Nucleus accumbens (tissue), 56 donors: ENCODE measurements at regions not wholly inside any gene's neighbourhood (a gene's known extent, or its start where the extent isn't known, plus 50 kb on each side); places are given as distances from the start of the nearest gene placed in this dataset.

ENCODE experiments used
- DNase-seq, 56 donors: peaks; one replicate each; lab custom pipeline; 2025; lab: John Stamatoyannopoulos, UW

DNA sequence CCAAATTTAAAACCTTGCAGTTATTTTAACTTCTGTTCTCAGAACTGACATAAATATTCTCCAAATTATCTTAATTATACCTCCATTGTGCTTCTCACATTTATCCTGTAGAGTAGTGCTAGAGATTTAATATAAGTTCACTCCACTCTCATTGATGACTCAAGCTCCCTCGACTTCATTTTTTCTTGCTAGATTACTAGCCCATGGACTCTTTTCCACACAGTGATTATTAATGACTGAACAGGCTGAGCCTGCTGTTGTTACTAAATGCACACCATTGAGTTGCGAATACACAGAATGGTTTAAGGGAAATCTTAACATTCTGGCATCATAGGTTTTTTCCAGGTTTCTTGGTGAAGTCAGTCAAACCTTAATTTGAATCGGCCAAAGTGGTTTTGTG is 179.5 kb upstream of the AKR1E2 start:
- no peak for DNase-seq

DNA sequence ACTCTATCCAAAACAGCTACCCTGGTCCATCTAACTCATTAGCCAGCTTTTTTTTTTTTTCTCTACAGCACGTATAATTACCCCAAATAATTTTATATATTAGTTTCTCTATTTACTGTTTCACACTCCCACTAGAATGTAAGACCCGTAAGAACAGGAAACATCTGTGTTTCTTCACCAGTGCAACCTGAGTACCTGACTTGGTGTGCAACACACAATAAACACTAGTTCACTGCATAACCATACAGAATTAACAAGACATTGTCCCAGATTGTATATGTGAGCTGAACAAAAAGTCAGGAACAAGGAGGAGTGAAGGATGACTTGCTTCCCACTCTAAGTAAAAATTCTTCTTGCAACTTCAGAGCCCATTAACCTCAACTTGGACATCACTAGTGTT is 180.2 kb upstream of the AKR1E2 start:
- DNase-seq: no peak

DNA sequence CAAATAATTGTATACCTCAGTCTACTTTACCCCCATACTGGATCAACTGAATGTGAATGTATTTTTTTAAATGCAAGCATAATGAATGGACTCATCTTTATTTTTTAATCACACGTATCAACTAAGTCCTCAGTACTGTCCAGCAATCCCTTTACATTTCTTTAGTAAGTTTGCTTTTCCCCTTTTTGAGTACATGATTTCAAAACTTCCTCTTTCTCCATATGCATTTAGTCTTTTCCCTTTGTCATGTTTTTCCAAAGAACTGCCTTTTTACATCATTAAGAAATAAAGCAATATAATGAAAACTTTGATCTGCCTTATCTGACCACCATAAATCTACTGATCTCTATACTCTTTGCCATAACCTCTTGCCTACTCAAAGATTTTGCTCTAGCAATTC is 182.5 kb upstream of the AKR1E2 start:
- no peak for DNase-seq

DNA sequence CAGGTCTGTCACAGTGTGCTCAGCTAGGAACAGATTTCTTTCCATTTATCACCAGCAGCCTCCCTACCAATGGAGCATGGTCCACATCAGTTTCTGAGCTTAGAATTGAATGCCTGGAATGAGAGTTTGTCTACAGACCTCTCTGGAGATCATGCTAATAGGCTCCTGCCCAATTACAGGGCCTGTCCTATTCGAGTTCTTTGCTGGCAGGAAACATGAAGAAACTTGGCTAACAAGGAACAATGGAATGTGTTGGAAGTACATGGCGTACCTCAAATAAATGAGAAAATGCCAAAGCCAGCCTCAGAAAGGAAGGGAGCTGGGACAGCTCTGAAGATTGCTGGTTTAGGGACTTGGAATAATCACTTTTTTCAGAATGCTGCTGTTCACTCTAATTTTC is 186.0 kb upstream of the AKR1E2 start:
- no peak for DNase-seq

DNA sequence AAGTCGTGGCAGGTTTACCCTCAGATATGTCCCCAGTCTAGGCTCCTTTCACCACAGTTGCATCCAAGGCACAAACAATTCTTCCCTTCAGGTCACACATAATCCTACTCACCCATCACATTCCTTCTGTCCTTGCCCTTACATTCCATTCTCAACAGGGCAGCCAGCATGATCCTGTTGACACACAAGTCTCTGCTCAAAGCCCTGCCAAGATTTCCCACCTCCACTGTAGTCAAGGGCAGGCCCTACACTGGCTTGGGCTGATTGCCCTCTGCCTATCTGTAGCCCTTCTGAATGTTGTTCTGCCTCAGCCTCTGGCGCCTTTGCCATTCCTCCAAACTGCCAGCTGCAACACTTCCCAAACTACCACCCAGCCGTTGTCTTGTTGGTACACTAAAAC is 187.9 kb upstream of the AKR1E2 start:
- no peak for DNase-seq

DNA sequence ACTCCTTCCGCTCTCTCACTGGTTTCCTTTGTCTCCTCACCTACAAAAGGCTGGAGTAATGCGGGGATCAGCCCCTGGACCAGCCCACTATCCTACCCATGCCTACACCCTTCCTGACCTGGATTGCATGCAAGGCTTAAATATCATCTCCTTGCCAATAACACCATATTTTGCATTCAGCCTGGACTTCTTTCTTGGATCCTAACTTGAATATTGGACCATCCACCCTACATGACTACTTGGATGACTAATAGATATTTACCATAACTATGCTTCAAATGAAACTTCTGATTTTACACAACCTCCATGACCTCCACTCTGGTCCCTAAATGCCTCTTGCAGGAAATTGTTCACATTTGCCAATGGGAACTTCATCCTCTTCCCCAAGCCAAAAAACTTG is 188.3 kb upstream of the AKR1E2 start:
- DNase-seq: no peak

DNA sequence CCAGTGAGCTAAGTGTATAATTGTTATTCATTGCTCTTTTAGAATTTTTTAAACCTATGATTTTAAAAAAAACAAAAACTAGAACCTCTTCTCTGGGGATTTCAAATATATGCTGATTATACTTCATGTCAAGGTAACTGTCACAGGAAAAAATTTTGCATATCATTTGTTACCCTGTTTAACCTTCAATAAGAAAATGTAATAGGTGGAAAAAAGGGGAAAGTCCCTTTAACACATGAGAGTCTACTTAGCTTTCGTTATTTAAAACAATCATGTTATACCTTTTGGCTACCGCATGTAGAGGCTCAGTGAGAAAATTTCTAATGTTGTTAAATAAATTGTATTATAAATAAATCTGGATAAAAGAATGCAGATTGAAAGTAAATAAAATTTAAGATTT is 190.1 kb upstream of the AKR1E2 start:
- no peak for DNase-seq

DNA sequence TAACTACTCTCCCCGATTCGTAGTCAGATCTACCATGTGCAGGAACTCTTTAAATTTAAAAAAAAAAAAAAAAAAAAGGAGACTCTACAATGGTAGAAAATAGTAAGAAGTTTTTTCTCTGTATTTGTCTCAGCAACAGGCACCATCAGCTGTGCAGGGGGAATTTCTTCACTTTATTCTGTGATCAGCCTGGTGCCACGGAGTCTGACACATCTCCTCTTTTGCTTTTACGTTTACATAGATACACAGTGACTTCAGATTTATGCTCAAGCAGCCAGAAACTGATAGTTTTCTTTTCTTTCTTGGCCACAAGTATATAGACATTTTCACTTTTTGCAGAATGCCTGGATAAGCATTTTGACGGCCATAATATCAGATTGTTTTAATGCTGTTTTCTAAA is 190.6 kb upstream of the AKR1E2 start:
- no peak for DNase-seq

DNA sequence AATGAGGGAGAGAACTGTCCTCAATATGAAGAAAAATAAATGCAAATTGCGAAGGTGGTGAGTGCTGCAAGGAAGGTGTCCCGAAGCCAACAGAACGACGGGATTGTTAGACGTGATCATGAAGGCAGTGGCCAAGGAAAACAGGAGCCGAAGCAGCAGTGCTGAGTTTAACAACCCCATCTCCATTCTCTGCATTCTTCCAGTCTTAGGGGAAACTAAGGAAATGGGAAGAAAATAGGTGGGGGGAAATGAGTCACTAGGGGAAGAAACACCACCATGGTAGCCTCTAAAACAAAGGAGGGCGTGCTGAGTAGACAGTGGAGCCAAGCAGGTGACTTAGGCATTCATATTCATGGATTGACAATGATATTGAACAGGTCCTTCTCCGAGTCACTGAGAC is 192.2 kb upstream of the AKR1E2 start:
- no peak for DNase-seq

DNA sequence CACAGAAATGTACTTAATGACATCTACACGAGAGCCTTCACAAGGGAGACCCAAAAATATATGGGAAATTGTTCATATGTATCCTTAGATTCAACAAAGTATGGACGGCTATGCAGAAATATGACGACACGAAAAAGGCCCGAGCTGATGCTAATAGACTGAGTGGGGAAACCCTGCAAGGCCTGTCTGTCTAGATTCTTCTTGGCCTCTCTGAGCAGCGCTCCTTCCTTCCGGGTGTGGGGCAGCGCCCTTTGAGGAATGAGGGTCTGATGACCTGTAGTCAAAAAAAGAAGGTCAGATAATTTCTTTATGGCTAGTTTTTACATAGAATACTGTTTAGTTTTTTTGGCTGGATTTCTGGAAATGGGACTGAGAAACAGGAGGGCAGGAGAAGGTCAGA is 192.8 kb upstream of the AKR1E2 start:
- no peak for DNase-seq

DNA sequence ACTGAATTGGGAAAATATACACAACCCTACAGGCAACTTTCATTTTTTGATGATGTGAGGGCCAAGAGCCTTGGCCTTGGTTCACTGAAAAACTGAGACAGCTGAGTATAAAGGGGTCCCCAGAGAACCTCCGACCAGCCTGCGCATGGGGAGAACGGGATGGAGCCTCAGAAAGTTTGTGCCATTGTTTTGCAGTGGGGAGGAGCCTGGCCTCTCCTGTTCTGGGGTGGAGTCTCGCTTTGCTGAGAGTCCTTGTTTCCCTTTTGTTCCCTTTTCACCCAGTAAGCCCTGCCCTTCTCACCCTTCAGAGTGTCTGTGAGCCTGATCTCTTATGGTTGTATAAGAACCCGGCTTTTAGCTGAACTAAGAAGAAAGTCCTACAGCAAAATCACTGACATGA is 193.2 kb upstream of the AKR1E2 start:
- no peak for DNase-seq

DNA sequence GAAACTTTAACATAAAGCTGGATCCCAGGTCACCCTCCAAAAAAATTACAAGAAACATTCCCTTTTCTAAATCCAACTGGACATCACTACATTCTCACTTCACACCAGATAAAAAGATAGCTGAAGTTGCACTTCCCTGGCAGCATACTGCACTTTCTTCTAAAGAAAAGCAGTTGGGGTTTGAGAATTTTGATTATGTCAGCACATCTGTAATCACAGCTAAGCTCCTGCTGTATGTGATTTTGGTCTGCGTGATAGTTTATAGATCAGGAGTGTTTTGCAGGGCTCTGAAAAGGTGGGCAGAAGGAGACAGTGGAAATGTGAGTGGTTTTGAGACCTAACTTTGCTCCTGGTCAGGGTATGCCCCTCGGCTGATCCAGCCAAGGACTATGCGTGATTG is 199.1 kb upstream of the AKR1E2 start:
- no peak for DNase-seq

DNA sequence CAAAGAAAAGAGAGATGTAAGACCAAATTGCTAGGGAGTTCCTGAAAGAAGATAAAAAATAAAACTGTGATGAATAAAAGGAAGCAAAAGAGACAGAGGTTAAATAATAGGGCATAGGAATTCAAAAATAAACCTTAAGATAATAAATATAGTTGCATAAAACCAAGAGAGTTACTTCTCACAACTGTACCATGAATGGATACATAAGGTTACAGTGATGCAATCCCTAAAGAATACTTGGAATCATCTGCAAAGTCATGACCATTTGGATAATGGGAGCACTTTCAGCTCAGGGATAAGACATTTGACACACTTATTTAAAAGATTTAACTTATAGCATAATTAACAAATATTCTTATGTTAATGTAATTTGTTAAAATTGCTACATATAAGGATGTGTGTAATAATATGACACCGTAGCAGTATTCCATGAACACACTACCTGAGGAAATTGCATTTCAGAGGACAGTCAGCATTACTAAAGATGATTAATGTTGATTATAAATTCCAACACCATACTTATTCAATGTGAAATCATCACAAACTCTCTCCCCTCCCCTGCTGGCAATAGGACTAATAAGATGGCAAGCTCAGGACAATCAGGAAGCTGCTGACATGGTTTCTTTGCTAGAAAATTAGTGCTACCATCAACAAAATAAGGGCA is 202.1 kb upstream of the AKR1E2 start:
- DNase-seq: no peak

DNA sequence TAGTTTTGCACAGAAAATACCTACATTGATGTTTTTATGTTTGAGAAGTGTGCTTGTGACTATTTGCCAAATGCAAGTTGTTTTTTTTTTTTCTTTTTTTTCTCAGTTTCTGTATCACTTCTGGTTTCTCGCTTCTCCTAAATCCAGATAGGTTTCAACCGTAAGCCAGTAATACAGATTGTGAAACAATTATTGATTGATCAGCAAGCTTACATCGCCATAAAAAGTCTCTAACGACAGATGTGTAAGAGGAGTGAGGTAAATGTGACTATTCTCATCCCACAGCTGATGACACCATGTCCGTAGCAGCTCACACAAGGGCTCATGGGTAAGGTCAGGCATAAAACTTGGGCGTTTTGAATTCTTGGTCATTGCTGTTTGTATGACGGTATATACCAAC is 202.8 kb upstream of the AKR1E2 start:
- DNase-seq: no peak

DNA sequence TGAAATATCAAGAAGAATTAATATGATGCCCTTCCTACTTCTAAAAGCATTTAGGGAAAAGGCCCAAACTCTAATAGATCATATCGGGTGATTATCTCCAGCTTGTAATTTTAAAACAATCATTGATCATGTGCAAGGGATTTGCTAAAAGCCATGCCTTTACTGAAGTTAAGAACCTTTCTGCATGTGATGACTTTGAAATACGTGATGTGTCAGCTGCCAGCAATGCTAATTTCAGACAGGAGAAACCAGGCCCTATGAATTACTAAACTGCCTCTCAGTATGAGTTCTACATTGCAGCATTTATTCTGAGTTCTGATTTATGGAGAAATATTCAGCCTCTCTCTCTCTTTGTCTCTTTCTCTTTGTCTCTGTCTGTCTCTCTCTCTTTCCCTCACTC is 203.6 kb upstream of the AKR1E2 start:
- DNase-seq: no peak

DNA sequence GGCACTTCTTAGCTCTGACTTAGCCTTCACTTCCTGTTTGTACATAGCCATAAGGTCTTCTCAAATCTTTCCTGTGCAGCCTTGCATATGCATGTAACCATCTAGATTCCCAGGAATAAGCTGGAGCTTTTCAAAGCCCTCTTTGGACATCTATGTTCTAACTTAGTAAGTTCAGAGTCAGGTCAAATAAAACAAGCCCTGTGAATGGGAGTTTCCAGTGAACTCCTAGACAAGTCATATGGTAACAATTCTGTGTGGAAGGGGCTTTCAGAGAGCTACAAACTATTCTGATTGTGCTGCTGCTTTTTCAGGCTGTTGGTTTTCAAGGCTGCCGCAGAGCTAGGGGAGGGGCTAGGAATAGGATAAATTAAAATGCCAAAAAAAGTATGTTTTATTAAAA is 208.4 kb upstream of the AKR1E2 start:
- no peak for DNase-seq

DNA sequence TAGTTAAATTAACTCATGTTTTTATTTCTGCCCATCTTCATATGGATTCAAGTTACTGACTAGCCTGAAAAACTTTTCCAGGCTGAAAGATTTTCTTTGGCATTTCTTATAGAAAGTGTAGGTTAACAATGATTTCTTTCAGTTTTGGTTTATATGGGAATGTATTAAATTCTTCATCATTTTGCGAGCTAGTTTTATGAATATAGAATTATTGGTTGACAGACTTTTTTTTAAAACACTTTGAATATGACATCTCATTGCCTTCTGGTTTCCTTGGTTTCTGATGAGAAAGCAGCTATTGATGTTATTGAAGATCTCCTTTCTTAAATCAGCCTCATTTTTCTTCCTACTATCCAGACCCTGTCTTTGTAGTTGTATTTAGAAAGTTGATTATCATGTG is 211.0 kb upstream of the AKR1E2 start:
- no peak for DNase-seq

DNA sequence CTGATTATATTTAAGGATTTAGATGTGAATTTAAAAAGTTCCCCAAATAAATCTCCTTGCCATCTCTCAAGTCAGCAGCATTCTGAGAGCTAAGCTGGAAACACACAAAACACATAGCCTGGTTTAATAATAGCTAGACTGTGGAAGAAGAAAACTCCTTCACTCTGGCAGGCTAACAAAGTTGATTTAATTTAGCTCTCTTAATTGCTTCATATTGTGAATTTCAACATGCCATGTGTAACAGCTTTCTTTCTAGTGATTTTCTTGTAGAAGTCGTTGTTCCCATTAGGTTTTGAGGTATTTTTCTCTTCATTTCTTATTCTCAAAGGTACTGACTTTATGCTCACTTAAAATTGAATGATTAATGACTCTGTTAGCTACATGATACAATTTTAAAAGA is 216.8 kb upstream of the AKR1E2 start:
- DNase-seq: no peak

DNA sequence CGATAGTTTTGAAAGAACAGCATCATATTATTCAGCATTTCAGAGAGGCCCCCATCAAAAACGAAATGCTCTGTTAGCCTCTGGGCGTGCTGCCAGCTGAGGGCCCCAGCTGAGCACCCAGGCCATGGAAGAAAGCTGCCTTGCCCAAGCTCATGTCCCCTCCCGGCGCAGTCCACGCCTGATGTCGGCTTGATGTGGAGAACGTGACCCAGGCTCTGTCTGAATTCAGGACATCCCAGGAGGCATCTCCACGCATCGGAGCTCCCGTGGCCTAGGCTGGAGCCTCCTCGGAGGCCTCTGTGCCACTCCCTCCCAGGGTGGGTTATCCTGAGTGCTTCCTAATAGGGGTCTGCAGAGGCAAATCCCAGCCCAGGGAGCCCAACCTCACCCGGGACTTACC is 218.3 kb upstream of the AKR1E2 start:
- no peak for DNase-seq

DNA sequence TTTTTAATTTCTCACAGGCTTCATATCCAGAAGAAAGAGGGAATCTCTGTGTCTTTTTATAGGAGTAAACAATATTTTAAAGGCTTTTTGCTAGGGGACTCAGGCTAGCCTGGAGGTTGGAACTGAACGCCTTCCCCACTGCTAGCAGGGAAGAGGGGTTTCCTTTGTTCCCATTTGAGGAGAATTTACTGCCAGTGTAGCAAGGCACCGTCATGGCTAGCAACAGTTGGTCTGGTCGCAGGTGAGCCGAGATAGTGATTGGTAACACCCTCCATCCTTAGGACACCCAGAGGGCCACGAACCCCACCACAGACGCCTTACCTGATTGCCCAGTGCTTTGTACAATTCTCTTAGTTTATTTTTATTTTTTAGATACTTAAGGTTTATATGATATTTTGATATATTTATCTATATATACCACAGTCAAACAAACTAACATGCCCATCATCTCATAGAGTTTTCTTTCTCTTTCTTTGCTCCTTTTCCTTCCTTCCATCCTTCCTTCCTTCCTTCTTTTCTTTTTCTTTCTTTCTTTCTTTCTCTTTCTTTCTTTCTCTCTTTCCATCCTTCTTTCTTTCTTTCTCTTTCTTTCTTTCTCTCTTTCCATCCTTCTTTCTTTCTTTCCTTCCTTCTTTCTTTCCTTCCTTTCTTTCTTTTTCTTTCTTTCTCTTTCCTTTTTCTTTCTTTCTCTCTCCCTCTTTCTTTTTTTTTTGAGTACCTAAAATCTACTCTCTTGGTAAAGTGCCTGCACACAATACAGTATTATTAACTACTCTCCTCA is 219.0 kb upstream of the AKR1E2 start:
- DNase-seq: no peak

DNA sequence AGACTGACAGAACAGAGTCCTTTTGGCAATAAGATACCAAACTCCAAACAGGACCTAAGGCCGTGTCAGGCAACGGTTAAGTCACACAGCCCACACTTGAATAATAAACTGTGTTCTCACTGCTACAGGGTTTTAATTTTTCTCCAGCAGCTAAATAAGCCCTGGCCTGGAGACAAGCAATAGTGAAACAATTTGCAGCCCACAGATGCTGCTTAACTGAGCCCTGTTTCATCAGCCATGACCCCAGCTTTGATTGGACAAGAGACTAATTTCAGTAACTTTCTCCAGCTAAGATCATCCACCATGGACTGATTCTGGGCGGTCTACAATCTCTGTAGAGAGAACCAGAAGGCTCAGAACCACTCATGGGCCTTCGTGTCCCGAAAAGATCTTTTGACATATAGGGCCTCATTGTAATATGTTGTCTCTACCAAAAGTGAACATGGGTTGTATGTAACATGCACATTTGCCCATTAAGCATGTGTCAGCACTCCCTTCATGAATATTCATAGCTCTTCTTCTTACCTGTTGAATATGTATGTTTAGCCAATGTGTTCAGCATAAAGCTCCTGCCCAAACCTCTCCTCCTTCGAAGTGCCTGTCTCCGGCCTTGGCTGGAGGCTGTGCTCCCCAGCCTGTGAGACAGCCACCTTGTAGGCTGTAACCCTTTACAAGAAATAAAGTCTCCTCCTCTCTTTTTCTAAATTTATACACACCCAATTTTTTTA is 223.1 kb upstream of the AKR1E2 start:
- DNase-seq: no peak

DNA sequence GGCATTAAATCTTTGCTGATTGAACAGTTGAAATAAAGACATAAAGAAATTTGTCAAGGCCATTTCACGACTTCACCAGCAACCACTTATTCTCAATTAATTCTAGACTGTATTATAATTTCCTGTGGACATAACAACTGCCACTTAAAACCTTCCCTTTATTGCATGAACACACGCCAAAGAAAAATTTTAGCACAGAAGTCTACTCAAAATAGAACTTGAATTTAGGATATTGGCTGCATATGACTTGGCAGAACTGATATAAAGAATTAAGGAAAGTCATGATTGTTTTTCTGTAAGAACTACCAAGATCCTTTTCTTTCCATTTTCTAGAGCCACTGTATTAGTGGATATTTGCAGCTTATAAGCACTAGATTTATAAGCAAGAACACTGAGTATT is 226.5 kb upstream of the AKR1E2 start:
- DNase-seq: no peak
